ENCODE measurements at regions not wholly inside any gene's neighbourhood (a gene's known extent, or its start where the extent isn't known, plus 50 kb on each side); places are given as distances from the start of the nearest gene placed in this dataset.

DNA sequence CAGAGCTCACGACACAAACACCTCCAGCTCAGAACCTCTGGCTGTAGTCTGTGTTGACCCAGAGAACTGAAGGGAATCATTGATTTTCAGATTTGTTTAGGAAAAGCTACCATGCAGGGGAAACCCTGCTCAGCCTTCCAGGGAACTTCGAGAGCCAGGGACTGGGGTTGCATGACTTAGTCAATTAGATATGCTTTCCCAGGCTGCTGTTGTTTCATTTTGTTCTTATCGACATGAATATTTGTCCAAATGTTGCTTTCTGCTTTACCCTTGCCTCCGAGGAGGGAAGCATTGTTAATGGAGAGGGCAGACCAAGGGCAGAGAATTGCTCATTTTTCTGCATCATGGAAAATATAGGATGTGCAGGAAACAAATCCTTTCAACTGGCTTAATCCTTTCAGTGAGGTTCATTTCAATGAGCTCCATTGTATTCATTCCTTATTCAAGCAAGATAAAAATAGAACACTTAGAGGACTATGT lies 82.5 kb downstream of the KLF5 start:
- TF ChIP-seq CTCF (IDR thresholded peaks at IDR 0.05) (no peak), POLR2AphosphoS5 (IDR thresholded peaks at IDR 0.05; ENCODE audit: low read depth, low read length) (no peak)
- TF ChIP-seq, protein P1, sequence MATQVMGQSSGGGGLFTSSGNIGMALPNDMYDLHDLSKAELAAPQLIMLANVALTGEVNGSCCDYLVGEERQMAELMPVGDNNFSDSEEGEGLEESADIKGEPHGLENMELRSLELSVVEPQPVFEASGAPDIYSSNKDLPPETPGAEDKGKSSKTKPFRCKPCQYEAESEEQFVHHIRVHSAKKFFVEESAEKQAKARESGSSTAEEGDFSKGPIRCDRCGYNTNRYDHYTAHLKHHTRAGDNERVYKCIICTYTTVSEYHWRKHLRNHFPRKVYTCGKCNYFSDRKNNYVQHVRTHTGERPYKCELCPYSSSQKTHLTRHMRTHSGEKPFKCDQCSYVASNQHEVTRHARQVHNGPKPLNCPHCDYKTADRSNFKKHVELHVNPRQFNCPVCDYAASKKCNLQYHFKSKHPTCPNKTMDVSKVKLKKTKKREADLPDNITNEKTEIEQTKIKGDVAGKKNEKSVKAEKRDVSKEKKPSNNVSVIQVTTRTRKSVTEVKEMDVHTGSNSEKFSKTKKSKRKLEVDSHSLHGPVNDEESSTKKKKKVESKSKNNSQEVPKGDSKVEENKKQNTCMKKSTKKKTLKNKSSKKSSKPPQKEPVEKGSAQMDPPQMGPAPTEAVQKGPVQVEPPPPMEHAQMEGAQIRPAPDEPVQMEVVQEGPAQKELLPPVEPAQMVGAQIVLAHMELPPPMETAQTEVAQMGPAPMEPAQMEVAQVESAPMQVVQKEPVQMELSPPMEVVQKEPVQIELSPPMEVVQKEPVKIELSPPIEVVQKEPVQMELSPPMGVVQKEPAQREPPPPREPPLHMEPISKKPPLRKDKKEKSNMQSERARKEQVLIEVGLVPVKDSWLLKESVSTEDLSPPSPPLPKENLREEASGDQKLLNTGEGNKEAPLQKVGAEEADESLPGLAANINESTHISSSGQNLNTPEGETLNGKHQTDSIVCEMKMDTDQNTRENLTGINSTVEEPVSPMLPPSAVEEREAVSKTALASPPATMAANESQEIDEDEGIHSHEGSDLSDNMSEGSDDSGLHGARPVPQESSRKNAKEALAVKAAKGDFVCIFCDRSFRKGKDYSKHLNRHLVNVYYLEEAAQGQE (IDR thresholded peaks at IDR 0.05; ENCODE audit: insufficient read depth in 1 of 2, low read depth in 2 of 2, low read length in 1 of 2): no peak
